Activated B cell treated with CpG ODN at 0.5 μM for 24 hours (primary cell): ENCODE measurements at regions not wholly inside any gene's neighbourhood (a gene's known extent, or its start where the extent isn't known, plus 50 kb on each side); places are given as distances from the start of the nearest gene placed in this dataset.

Experiments used
- ATAC-seq: fragments of 200-7000 bp; cut with Tn5 transposase; one replicate; pipeline ENCODE4 v1.10.0; 2021; ENCODE audit warnings: low read depth, mild to moderate bottlenecking, moderate library complexity
- CTCF ChIA-PET: fragments of 350-600 bp; sonication (Branson Sonifier 250); formaldehyde crosslinking; loops from one replicate; lab custom pipeline; 2021; ENCODE audit warnings: antibody characterized with exemption; lab: Charles Lee
- POLR2A ChIA-PET: fragments of 350-600 bp; sonication (Branson Sonifier 250); formaldehyde crosslinking; loops from one replicate; lab custom pipeline; 2021; ENCODE audit warnings: antibody characterized with exemption; lab: Charles Lee
- DNase-seq: peaks from one replicate; pipeline ENCODE4 v3.0.0; 2022
- H3K27ac Mint-ChIP-seq: one replicate; pipeline ENCODE4 v1.8.0; 2020; ENCODE audit warnings: mixed read lengths
- H3K27me3 Mint-ChIP-seq: one replicate; pipeline ENCODE4 v1.8.0; 2021; ENCODE audit warnings: mixed read lengths
- H3K36me3 Mint-ChIP-seq: one replicate; pipeline ENCODE4 v1.8.0; 2021; ENCODE audit warnings: low read depth, mixed read lengths
- H3K4me1 Mint-ChIP-seq: one replicate; pipeline ENCODE4 v1.8.0; 2021; ENCODE audit warnings: mixed read lengths
- H3K4me3 Mint-ChIP-seq: one replicate; pipeline ENCODE4 v1.8.0; 2020; ENCODE audit warnings: mild to moderate bottlenecking, mixed read lengths
- H3K9me3 Mint-ChIP-seq: one replicate; pipeline ENCODE4 v1.8.0; 2020; ENCODE audit warnings: mixed read lengths
- intact Hi-C: fragments of 100-400 bp; cut with micrococcal nuclease; formaldehyde crosslinking; loops from one replicate; pipeline ENCODE4 v1.15.1; 2024
- TF ChIP-seq, protein P1 (sequence below): fragments of 200-600 bp; IDR thresholded peaks from one replicate; pipeline ENCODE4 v1.8.0; 2022; ENCODE audit warnings: antibody characterized with exemption, mild to moderate bottlenecking

DNA sequence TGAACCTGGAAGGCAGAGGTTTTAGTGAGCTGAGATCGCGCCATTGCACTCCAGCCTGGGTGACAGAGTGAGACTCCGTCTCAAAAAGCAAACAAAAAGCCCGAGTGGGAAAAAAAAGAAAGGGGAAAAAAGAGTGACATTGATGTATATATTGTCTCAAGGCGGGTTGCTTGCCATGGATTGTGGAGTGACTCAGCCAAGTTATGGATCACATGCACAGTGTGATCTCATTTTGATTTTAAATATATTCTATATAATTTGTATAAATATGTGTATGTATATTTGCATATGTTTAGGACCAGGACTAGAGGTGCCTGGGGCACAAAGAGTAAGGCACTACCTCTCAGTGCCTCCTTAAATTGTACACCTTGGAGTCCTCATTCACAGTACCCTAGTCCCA lies 116.2 kb upstream of the RASSF8 start:
- TF ChIP-seq, protein P1, sequence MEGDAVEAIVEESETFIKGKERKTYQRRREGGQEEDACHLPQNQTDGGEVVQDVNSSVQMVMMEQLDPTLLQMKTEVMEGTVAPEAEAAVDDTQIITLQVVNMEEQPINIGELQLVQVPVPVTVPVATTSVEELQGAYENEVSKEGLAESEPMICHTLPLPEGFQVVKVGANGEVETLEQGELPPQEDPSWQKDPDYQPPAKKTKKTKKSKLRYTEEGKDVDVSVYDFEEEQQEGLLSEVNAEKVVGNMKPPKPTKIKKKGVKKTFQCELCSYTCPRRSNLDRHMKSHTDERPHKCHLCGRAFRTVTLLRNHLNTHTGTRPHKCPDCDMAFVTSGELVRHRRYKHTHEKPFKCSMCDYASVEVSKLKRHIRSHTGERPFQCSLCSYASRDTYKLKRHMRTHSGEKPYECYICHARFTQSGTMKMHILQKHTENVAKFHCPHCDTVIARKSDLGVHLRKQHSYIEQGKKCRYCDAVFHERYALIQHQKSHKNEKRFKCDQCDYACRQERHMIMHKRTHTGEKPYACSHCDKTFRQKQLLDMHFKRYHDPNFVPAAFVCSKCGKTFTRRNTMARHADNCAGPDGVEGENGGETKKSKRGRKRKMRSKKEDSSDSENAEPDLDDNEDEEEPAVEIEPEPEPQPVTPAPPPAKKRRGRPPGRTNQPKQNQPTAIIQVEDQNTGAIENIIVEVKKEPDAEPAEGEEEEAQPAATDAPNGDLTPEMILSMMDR, result no peak
- H3K9me3 Mint-ChIP-seq, result no peaks in the 10 kb centered on the region
- no peaks in the 10 kb centered on the region for H3K27me3 Mint-ChIP-seq
- intact Hi-C loops, result no loop called here
- ATAC-seq (no peak), DNase-seq (no peak)
- no peak overlapping the region for H3K27ac Mint-ChIP-seq
- H3K4me1 Mint-ChIP-seq, result no peaks in the 10 kb centered on the region
- ChIA-PET POLR2A (no interaction called here), CTCF (no interaction called here)
- H3K4me3 Mint-ChIP-seq, result no peak overlapping the region
- no peaks in the 10 kb centered on the region for H3K36me3 Mint-ChIP-seq

DNA sequence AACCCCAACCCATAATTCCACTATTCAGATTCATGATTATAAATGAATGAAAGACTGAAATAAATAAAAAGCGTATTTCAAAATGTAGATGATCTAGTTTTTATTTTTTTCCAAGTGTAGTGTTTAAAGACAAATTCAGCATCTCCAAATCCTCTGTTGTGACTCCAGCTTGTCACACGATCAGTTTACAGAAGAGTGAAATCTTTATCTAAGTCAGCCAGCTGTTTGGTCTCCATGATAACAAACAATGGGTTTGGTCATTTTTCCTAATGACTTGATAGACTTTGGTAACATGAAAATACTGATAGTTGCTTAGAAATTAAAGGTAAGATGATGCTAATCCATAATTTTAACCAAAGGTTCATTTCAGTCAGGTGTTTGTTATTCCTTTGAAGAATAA lies 114.5 kb upstream of the RASSF8 start:
- POLR2A ChIA-PET, result no interaction called here
- intact Hi-C loops, result no loop called here
- no peak overlapping the region for H3K4me3 Mint-ChIP-seq
- TF ChIP-seq, protein P1, result no peak
- H3K4me1 Mint-ChIP-seq, result no peaks in the 10 kb centered on the region
- no peaks in the 10 kb centered on the region for H3K36me3 Mint-ChIP-seq
- no peaks in the 10 kb centered on the region for H3K9me3 Mint-ChIP-seq
- CTCF ChIA-PET, result no interaction called here
- H3K27ac Mint-ChIP-seq, result no peak overlapping the region
- no peak for ATAC-seq
- H3K27me3 Mint-ChIP-seq, result peaks cover 3% of the 10 kb centered on the region
- no peak for DNase-seq

DNA sequence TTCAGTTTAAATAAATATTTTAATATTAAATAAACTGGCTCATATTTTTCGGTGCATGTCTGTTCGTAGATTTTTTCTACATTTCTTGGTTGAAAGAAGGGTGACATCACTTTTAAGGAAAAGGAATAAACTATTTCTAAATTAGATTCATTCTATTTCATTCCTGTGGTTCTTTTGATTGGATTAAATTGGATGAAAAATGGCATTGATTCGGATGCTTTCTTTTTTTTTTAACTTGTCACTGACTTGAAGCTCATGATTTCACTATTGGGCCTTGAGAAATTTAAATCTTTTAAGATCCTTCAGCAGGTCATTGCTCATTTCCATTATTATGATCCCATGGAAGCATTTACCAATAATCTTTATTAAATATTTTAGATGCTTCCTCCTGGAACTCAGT lies 113.1 kb upstream of the RASSF8 start:
- ChIA-PET CTCF (no interaction called here), POLR2A (no interaction called here)
- no peak overlapping the region for H3K4me3 Mint-ChIP-seq
- H3K36me3 Mint-ChIP-seq, result no peaks in the 10 kb centered on the region
- no peaks in the 10 kb centered on the region for H3K4me1 Mint-ChIP-seq
- no peaks in the 10 kb centered on the region for H3K9me3 Mint-ChIP-seq
- H3K27ac Mint-ChIP-seq, result no peak overlapping the region
- intact Hi-C loops, result no loop called here
- no peak for DNase-seq
- TF ChIP-seq, protein P1, result no peak
- H3K27me3 Mint-ChIP-seq, result peaks cover 11% of the 10 kb centered on the region
- no peak for ATAC-seq

DNA sequence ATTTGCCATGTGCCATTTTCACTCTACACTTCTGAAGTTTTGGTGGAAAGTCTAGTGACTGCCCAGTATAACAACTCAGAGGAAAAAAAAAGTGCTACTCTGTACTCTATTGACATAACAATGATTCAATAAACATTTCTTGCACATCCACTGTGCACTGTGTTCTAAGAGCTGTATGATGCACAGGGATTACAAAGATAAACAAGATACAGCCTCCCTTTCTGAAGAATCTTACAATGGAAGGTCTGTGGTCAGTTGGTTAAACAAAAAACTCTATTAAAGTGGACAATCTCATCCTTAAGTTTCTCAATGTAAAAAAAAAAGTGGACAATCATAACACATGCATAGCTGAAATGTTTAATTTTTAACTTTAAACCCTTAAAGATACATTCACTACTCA lies 105.7 kb upstream of the RASSF8 start:
- TF ChIP-seq, protein P1, result no peak
- intact Hi-C loops, result no loop called here
- Mint-ChIP-seq H3K4me3 (no peak overlapping the region), H3K36me3 (no peaks in the 10 kb centered on the region), H3K27me3 (peaks cover 24% of the 10 kb centered on the region), H3K9me3 (no peaks in the 10 kb centered on the region), H3K4me1 (no peaks in the 10 kb centered on the region), H3K27ac (no peak overlapping the region)
- ChIA-PET POLR2A (no interaction called here), CTCF (no interaction called here)
- ATAC-seq, result no peak
- DNase-seq, result no peak

DNA sequence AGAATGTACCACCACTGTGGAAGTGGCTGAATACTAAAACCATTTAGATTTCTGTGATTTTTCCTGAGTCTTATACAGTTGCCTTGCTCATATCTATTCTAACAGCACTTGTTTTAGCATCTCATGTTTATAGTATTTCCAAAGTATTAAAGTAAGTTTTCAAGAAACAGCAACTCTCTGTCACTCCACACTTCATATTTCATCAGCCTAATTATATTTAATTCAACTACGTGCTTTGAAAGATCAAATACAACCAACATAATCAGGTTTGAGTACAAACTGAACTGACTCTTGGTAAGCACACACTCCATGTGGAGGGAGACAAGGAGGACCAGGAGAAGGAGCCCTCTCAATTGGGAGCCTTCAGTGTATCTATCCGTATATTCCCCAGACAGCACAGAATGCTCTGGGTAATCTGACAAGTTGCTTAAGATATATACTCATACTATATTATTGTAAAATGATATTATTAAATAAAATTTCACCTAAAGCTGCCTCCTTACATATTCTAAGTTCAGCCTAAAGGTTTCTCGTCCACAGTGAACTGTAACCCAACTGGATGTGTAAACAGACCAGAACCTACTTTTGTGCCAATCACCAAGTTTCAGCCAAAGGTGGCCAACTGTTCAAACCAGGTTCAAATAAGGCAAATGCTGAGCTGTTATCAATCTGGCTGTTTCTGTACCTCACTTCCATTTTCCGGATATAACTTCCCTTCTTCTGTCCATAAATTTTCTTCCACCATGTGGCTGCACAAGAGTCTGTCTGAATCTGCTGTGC lies 105.0 kb upstream of the RASSF8 start:
- H3K4me3 Mint-ChIP-seq, result no peak overlapping the region
- DNase-seq, result no peak
- ATAC-seq, result no peak
- H3K9me3 Mint-ChIP-seq, result no peaks in the 10 kb centered on the region
- peaks cover 23% of the 10 kb centered on the region for H3K27me3 Mint-ChIP-seq
- TF ChIP-seq, protein P1, result no peak
- H3K27ac Mint-ChIP-seq, result no peak overlapping the region
- no peaks in the 10 kb centered on the region for H3K36me3 Mint-ChIP-seq
- POLR2A ChIA-PET, result no interaction called here
- CTCF ChIA-PET, result no interaction called here
- intact Hi-C loops, result no loop called here
- no peaks in the 10 kb centered on the region for H3K4me1 Mint-ChIP-seq
